Caco-2 (cell line): ENCODE measurements at regions not wholly inside any gene's neighbourhood (a gene's known extent, or its start where the extent isn't known, plus 50 kb on each side); places are given as distances from the start of the nearest gene placed in this dataset.

ENCODE experiments used
- BruUV-seq: library from RNA; stranded (reverse); fragments of 400-500 nt; replicated peaks from 2 replicates; lab custom pipeline; 2021; lab: Mats Ljungman, UMichigan
- CTCF ChIA-PET: fragments of 300-600 bp; sonication (Branson Sonifier 250); formaldehyde crosslinking; loops from one replicate; lab custom pipeline; 2022; ENCODE audit warnings: antibody characterized with exemption; lab: Charles Lee
- POLR2A ChIA-PET: fragments of 300-600 bp; sonication (Branson Sonifier 250); formaldehyde crosslinking; loops from one replicate; lab custom pipeline; 2022; ENCODE audit warnings: antibody characterized with exemption; lab: Charles Lee
- DNase-seq, 2 experiments: peaks; one replicate each; pipeline versions ENCODE4 v3.0.0 to v3.0.0-alpha.2; 2020 to 2022
- H3K27me3 ChIP-seq: replicated peaks from 2 replicates; pipeline ENCODE4 v1.6.0; 2011; ENCODE audit warnings: low read length; ENCODE audit not compliant: control insufficient read depth, insufficient read depth
- H3K36me3 ChIP-seq: 2 replicates; pipeline ENCODE4 v1.5.1; 2011; ENCODE audit warnings: low read length; ENCODE audit not compliant: control insufficient read depth, insufficient read depth
- H3K4me1 ChIP-seq: fragments of 250-450 bp; sonication (Bioruptor Pico); 2 replicates; pipeline ENCODE4 v1.5.1; 2020; ENCODE audit warnings: mild to moderate bottlenecking
- H3K4me3 ChIP-seq: 2 replicates; pipeline ENCODE4 v1.5.1; 2011; ENCODE audit warnings: low read depth, mild to moderate bottlenecking, control low read depth, low read length
- H3K9me3 ChIP-seq: fragments of 250-450 bp; sonication (Bioruptor Pico); 2 replicates; pipeline ENCODE4 v1.5.1; 2020; ENCODE audit warnings: mild to moderate bottlenecking, moderate library complexity
- H3K27ac Mint-ChIP-seq: one replicate; pipeline ENCODE4 v1.8.0; 2022; ENCODE audit warnings: mixed read lengths; ENCODE audit not compliant: unreplicated experiment
- H3K27me3 Mint-ChIP-seq: one replicate; pipeline ENCODE4 v1.8.0; 2022; ENCODE audit warnings: mixed read lengths; ENCODE audit not compliant: insufficient read depth, unreplicated experiment
- H3K36me3 Mint-ChIP-seq: one replicate; pipeline ENCODE4 v1.8.0; 2022; ENCODE audit warnings: mild to moderate bottlenecking, mixed read lengths; ENCODE audit not compliant: insufficient read depth, unreplicated experiment
- H3K4me1 Mint-ChIP-seq: one replicate; pipeline ENCODE4 v1.8.0; 2022; ENCODE audit warnings: low read depth, mixed read lengths; ENCODE audit not compliant: unreplicated experiment
- H3K4me3 Mint-ChIP-seq: one replicate; pipeline ENCODE4 v1.8.0; 2022; ENCODE audit warnings: mild to moderate bottlenecking, moderate library complexity, mixed read lengths; ENCODE audit not compliant: unreplicated experiment
- H3K9me3 Mint-ChIP-seq: one replicate; pipeline ENCODE4 v1.8.0; 2022; ENCODE audit warnings: mixed read lengths; ENCODE audit not compliant: unreplicated experiment
- CTCF ChIP-seq, 2 experiments: fragments of 200-600 bp in 1 of 2; IDR thresholded peaks; 1 replicate in 1 of 2; 2 replicates in 1 of 2; pipeline versions ENCODE4 v1.5.1 to v1.8.0; 2011 to 2022; ENCODE audit warnings: antibody characterized with exemption in 1 of 2, control low read depth in 1 of 2, inconsistent platforms in 1 of 2, low read depth in 1 of 2, low read length in 1 of 2, mild to moderate bottlenecking in 1 of 2, moderate library complexity in 1 of 2; ENCODE audit not compliant: insufficient read depth in 1 of 2, severe bottlenecking in 1 of 2, unreplicated experiment in 1 of 2
- intact Hi-C: fragments of 100-400 bp; cut with micrococcal nuclease; formaldehyde crosslinking; loops from one replicate; pipeline ENCODE4 v1.10.0; 2022; ENCODE audit not compliant: unreplicated experiment

- no TSS peak for BruUV-seq
- no peaks in the 10 kb centered on the region for H3K4me1 ChIP-seq
- intact Hi-C loops: no loop called here
- CTCF ChIA-PET: no interaction called here
- 0 out of 2 replicates have a peak, but pooled peaks cover 6% of the 10 kb centered on the region for H3K9me3 ChIP-seq
- no peak overlapping the region for H3K4me3 ChIP-seq
- no peaks in the 10 kb centered on the region for H3K9me3 Mint-ChIP-seq
- H3K36me3 ChIP-seq: no peaks in the 10 kb centered on the region; the same call in 1 of the 2 replicates
- no peak overlapping the region for H3K27ac Mint-ChIP-seq
- TF ChIP-seq CTCF (IDR thresholded peaks at IDR 0.05; ENCODE audit: insufficient read depth in 1 of 2, low read depth in 1 of 2, low read length in 1 of 2, severe bottlenecking in 1 of 2, unreplicated experiment in 1 of 2): no peak
- H3K36me3 Mint-ChIP-seq: no peaks in the 10 kb centered on the region
- no peak for DNase-seq
- H3K4me3 Mint-ChIP-seq: no peak overlapping the region
- no peaks in the 10 kb centered on the region for H3K4me1 Mint-ChIP-seq
- H3K27me3 ChIP-seq: no peaks in the 10 kb centered on the region
- POLR2A ChIA-PET: no interaction called here
- no peaks in the 10 kb centered on the region for H3K27me3 Mint-ChIP-seq
These were observed 343.2 kb upstream of the TMTC1 start for GRCh38 chr12:30126944-30127343.

GRCh38 chr12:30120522-30120921, 336.8 kb upstream of the TMTC1 start:
- Histone ChIP-seq H3K4me1 (no peaks in the 10 kb centered on the region), H3K9me3 (0 out of 2 replicates have a peak, but pooled peaks cover 6% of the 10 kb centered on the region), H3K27me3 (no peaks in the 10 kb centered on the region), H3K36me3 (no peaks in the 10 kb centered on the region; the same call in 1 of the 2 replicates), H3K4me3 (no peak overlapping the region)
- no peaks in the 10 kb centered on the region for H3K4me1 Mint-ChIP-seq
- intact Hi-C loops: no loop called here
- H3K9me3 Mint-ChIP-seq: no peaks in the 10 kb centered on the region
- H3K4me3 Mint-ChIP-seq: no peak overlapping the region
- POLR2A ChIA-PET: no interaction called here
- no TSS peak for BruUV-seq
- no peak for TF ChIP-seq CTCF (IDR thresholded peaks at IDR 0.05; ENCODE audit: insufficient read depth in 1 of 2, low read depth in 1 of 2, low read length in 1 of 2, severe bottlenecking in 1 of 2, unreplicated experiment in 1 of 2)
- H3K27me3 Mint-ChIP-seq: no peaks in the 10 kb centered on the region
- DNase-seq: no peak
- no peaks in the 10 kb centered on the region for H3K36me3 Mint-ChIP-seq
- CTCF ChIA-PET: no interaction called here
- H3K27ac Mint-ChIP-seq: no peak overlapping the region

- Mint-ChIP-seq H3K4me3 (no peak overlapping the region), H3K4me1 (no peaks in the 10 kb centered on the region), H3K27ac (no peak overlapping the region), H3K36me3 (no peaks in the 10 kb centered on the region), H3K9me3 (no peaks in the 10 kb centered on the region), H3K27me3 (no peaks in the 10 kb centered on the region)
- Histone ChIP-seq H3K4me1 (no peaks in the 10 kb centered on the region), H3K27me3 (no peaks in the 10 kb centered on the region), H3K36me3 (no peaks in the 10 kb centered on the region), H3K9me3 (no peaks in the 10 kb centered on the region), H3K4me3 (no peak overlapping the region)
- no TSS peak for BruUV-seq
- intact Hi-C loops: no loop called here
- no peak for DNase-seq
- ChIA-PET POLR2A (no interaction called here), CTCF (no interaction called here)
- no peak for TF ChIP-seq CTCF (IDR thresholded peaks at IDR 0.05; ENCODE audit: insufficient read depth in 1 of 2, low read depth in 1 of 2, low read length in 1 of 2, severe bottlenecking in 1 of 2, unreplicated experiment in 1 of 2)
These were observed 333.7 kb upstream of the TMTC1 start for GRCh38 chr12:30117483-30117882.
